ENCODE measurements at regions not wholly inside any gene's neighbourhood (a gene's known extent, or its start where the extent isn't known, plus 50 kb on each side); places are given as distances from the start of the nearest gene placed in this dataset.
A peak's percentile ranks its signal among the peaks of the same experiment; 100 is the strongest.

GRCh38 chr2:17245906-17246305 lies 272.3 kb downstream of the RAD51AP2 start:
- TF ChIP-seq MAX (IDR thresholded peaks at IDR 0.05; ENCODE audit: low read depth, low read length), result no peak
- TF ChIP-seq MYC (IDR thresholded peaks at IDR 0.05; ENCODE audit: low read depth, low read length), result no peak
- no peak for TF ChIP-seq POLR2A (IDR thresholded peaks at IDR 0.05; ENCODE audit: extremely low read depth, insufficient read length)
- no peak for TF ChIP-seq CTCF (IDR thresholded peaks at IDR 0.05; ENCODE audit: low read depth, low read length)
- H3K4me3 ChIP-seq (ENCODE audit: low read depth, low read length), result no peak overlapping the region
- DNase-seq (ENCODE audit: low read depth), result no peak

- H3K4me3 ChIP-seq (ENCODE audit: low read depth, low read length), result no peak overlapping the region
- peak; percentile 10 for DNase-seq (ENCODE audit: low read depth)
- TF ChIP-seq POLR2A (IDR thresholded peaks at IDR 0.05; ENCODE audit: extremely low read depth, insufficient read length) (no peak), MYC (IDR thresholded peaks at IDR 0.05; ENCODE audit: low read depth, low read length) (no peak), MAX (IDR thresholded peaks at IDR 0.05; ENCODE audit: low read depth, low read length) (no peak), CTCF (IDR thresholded peaks at IDR 0.05; ENCODE audit: low read depth, low read length) (no peak)
Measured at GRCh38 chr2:17242813-17243485, 275.3 kb downstream of the RAD51AP2 start.

- TF ChIP-seq MYC (IDR thresholded peaks at IDR 0.05; ENCODE audit: low read depth, low read length), result no peak
- no peak for TF ChIP-seq POLR2A (IDR thresholded peaks at IDR 0.05; ENCODE audit: extremely low read depth, insufficient read length)
- no peak for TF ChIP-seq MAX (IDR thresholded peaks at IDR 0.05; ENCODE audit: low read depth, low read length)
- no peak for TF ChIP-seq CTCF (IDR thresholded peaks at IDR 0.05; ENCODE audit: low read depth, low read length)
- no peak overlapping the region for H3K4me3 ChIP-seq (ENCODE audit: low read depth, low read length)
- DNase-seq (ENCODE audit: low read depth), result no peak
Measured at GRCh38 chr2:17239550-17239949, 278.7 kb downstream of the RAD51AP2 start.

- H3K4me3 ChIP-seq (ENCODE audit: low read depth, low read length), result no peak overlapping the region
- no peak for DNase-seq (ENCODE audit: low read depth)
- no peak for TF ChIP-seq POLR2A (IDR thresholded peaks at IDR 0.05; ENCODE audit: extremely low read depth, insufficient read length)
- no peak for TF ChIP-seq MAX (IDR thresholded peaks at IDR 0.05; ENCODE audit: low read depth, low read length)
- no peak for TF ChIP-seq MYC (IDR thresholded peaks at IDR 0.05; ENCODE audit: low read depth, low read length)
- TF ChIP-seq CTCF (IDR thresholded peaks at IDR 0.05; ENCODE audit: low read depth, low read length), result no peak
Measured at GRCh38 chr2:17235167-17235566, 283.1 kb downstream of the RAD51AP2 start.

- H3K4me3 ChIP-seq (ENCODE audit: low read depth, low read length), result no peak overlapping the region
- no peak for DNase-seq (ENCODE audit: low read depth)
- no peak for TF ChIP-seq POLR2A (IDR thresholded peaks at IDR 0.05; ENCODE audit: extremely low read depth, insufficient read length)
- no peak for TF ChIP-seq MYC (IDR thresholded peaks at IDR 0.05; ENCODE audit: low read depth, low read length)
- no peak for TF ChIP-seq CTCF (IDR thresholded peaks at IDR 0.05; ENCODE audit: low read depth, low read length)
- no peak for TF ChIP-seq MAX (IDR thresholded peaks at IDR 0.05; ENCODE audit: low read depth, low read length)
Measured at GRCh38 chr2:17232776-17233556, 285.3 kb downstream of the RAD51AP2 start.
